DMS 273 (cell line): ENCODE measurements at regions not wholly inside any gene's neighbourhood (a gene's known extent, or its start where the extent isn't known, plus 50 kb on each side); places are given as distances from the start of the nearest gene placed in this dataset.
"Not testable (repeated sequence)": the region's sequence is repeated elsewhere in the genome, so short reads cannot be mapped to it uniquely, and the experiment has no call there.

ENCODE experiments used
- DNase-seq: peaks from one replicate; lab custom pipeline; 2025; ENCODE audit not compliant: unreplicated experiment; lab: John Stamatoyannopoulos, UW

- DNase-seq: no peak
Measured at GRCh38 chr2:17460371-17461086, 57.7 kb downstream of the RAD51AP2 start.

- no peak for DNase-seq
Measured at GRCh38 chr2:17455343-17455742, 62.9 kb downstream of the RAD51AP2 start.

GRCh38 chr2:17446191-17446590 is 72.0 kb downstream of the RAD51AP2 start:
- DNase-seq: not testable (repeated sequence)

- DNase-seq: no peak
Measured at GRCh38 chr2:17445744-17446143, 72.5 kb downstream of the RAD51AP2 start.

- DNase-seq: no peak
Measured at GRCh38 chr2:17442334-17442733, 75.9 kb downstream of the RAD51AP2 start.

GRCh38 chr2:17441790-17442189 is 76.5 kb downstream of the RAD51AP2 start:
- DNase-seq: no peak

GRCh38 chr2:17441055-17441771 is 77.0 kb downstream of the RAD51AP2 start:
- no peak for DNase-seq

- no peak for DNase-seq
Measured at GRCh38 chr2:17430326-17430725, 87.9 kb downstream of the RAD51AP2 start.

GRCh38 chr2:17429130-17429529 is 89.1 kb downstream of the RAD51AP2 start:
- no peak for DNase-seq

- DNase-seq: no peak
Measured at GRCh38 chr2:17427401-17427800, 90.8 kb downstream of the RAD51AP2 start.

GRCh38 chr2:17426743-17427142 is 91.5 kb downstream of the RAD51AP2 start:
- no peak for DNase-seq

GRCh38 chr2:17422061-17422460 is 96.2 kb downstream of the RAD51AP2 start:
- DNase-seq: no peak

- no peak for DNase-seq
Measured at GRCh38 chr2:17416884-17417391, 101.3 kb downstream of the RAD51AP2 start.

GRCh38 chr2:17413036-17413435 is 105.2 kb downstream of the RAD51AP2 start:
- DNase-seq: no peak

- no peak for DNase-seq
Measured at GRCh38 chr2:17401096-17401495, 117.1 kb downstream of the RAD51AP2 start.

GRCh38 chr2:17398770-17399169 is 119.5 kb downstream of the RAD51AP2 start:
- DNase-seq: no peak

- DNase-seq: no peak
Measured at GRCh38 chr2:17388798-17389197, 129.4 kb downstream of the RAD51AP2 start.

- DNase-seq: no peak
Measured at GRCh38 chr2:17387591-17387990, 130.6 kb downstream of the RAD51AP2 start.

- no peak for DNase-seq
Measured at GRCh38 chr2:17386771-17387170, 131.5 kb downstream of the RAD51AP2 start.

- DNase-seq: no peak
Measured at GRCh38 chr2:17380003-17380402, 138.2 kb downstream of the RAD51AP2 start.

GRCh38 chr2:17375262-17375661 is 143.0 kb downstream of the RAD51AP2 start:
- DNase-seq: no peak

- no peak for DNase-seq
Measured at GRCh38 chr2:17373741-17374140, 144.5 kb downstream of the RAD51AP2 start.
